GM19240 (cell line): ENCODE measurements at regions not wholly inside any gene's neighbourhood (a gene's known extent, or its start where the extent isn't known, plus 50 kb on each side); places are given as distances from the start of the nearest gene placed in this dataset.
A peak's percentile ranks its signal among the peaks of the same experiment; 100 is the strongest.

Source experiments
- DNase-seq: peaks from one replicate; pipeline ENCODE4 v3.0.0; 2011; ENCODE audit warnings: low spot score; ENCODE audit not compliant: insufficient read length

DNA sequence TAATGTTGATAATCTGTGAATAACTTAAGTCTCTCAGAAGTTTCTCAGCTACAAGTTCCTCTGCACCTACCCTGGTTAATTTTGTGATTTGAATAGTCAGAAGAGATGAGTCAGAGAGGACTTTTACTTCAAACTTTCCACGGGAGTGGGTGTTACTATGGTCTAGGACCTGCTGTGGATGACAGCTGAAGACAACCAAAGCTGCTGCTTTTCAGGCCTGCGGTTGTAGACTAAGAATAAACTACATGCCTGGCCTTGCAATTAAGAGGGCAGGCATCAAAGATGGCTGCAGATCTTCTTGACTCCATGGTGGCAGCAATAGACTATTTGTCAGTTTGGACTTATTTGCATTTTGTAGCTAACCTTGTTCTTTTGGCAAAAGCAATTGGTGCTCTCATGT is 227.1 kb upstream of the KRR1 start:
- peak; percentile 30 for DNase-seq

DNA sequence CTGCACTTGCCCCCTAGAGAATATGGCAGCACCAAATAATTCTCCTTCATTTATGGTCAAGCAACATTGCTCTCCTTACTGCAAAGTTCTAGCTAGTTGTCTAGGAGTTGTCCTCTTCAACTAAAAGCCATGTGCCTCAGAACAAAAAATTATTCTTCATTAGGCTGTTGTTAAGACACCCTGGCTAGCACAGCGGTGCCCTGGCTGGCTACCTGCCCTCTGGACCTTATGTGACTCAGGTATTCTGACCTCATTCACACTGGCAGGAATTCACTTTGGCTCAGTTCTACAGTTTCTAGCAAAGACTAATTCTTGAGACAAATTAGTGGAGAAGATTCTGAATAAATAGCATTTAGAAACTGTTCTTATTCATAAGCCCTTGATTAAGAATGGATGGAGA is 224.4 kb upstream of the KRR1 start:
- DNase-seq: no peak

DNA sequence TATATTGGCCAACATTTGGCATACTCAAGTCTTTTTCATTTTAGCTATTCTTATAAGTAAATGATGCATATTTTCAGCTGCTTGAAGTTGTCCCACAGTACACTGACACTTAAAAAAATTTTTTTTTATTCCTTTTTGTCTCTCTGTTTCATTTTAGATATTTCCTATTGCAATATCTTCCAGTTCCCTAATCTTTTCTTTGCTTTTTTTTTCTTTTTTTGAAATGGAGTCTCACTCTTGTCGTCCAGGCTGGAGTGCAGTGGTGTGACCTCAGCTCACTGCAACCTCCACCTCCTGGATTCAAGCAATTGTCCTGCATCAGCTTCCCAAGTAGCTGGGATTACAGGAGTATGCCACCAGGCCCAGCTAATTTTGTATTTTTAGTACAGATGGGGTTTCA is 217.4 kb upstream of the KRR1 start:
- no peak for DNase-seq

DNA sequence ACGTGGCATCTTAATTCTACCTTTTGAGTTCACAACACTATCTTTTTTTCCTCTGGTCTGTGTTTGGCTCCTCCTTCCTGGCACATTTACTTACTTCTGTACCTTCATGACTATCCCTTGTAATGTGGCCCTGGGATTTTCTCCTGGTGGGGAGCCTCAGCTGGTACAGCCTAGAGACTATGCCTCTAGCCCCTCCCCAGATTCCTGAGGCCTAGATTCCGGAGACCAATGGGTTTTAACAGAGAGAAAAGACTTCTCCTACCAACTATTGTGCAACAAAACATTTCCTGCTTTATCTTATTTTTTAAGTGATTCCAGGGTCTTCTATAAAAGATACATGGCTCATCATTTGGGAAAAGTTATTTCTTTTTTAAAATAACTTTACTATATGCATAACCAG is 216.2 kb upstream of the KRR1 start:
- DNase-seq: no peak

DNA sequence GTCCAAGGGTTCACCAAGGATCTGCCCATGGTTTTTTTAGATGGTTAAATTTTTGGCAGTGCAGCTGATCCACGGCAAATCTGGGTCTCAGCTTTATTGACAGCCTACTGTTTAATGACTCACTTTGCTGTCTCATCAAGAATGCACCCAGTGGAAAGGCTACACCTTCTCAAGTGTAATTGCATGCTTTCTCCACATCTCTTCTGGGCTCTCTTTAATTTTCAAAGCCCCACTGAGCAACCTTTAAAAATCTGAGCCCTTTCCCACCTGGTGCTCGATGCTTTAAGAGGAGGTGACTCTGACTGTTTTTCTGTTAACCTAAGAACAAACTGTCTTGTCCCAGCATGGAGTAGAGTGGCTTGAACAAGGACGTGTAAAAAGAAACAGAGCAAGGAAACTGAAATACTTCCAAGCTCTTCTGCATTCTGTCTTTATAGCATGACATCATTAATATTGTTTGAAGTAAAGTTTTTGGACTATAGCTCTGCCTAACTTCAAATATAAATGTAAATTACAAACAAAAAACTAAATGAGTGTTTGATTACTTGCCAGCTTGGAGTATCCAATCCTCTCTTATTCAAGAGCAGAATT is 214.2 kb upstream of the KRR1 start:
- DNase-seq: no peak

DNA sequence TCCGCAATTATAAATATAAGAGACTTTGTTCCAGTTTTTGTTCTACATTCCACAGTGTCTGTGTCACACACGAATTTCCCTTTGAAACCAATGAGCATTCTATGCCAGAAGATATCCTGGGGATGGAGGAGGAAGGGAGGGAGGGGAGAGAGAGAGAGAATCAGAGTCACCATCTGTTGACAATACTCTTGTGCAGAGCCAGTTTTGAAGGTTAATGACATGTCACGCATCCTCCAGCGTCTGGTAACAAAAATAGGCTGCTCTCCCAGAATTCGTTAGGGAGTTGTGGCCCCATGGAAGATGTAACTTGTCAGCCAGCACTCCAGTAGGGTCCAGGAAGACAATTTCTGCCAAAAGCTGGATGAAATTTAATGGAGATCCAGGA is 213.5 kb upstream of the KRR1 start:
- DNase-seq: no peak

DNA sequence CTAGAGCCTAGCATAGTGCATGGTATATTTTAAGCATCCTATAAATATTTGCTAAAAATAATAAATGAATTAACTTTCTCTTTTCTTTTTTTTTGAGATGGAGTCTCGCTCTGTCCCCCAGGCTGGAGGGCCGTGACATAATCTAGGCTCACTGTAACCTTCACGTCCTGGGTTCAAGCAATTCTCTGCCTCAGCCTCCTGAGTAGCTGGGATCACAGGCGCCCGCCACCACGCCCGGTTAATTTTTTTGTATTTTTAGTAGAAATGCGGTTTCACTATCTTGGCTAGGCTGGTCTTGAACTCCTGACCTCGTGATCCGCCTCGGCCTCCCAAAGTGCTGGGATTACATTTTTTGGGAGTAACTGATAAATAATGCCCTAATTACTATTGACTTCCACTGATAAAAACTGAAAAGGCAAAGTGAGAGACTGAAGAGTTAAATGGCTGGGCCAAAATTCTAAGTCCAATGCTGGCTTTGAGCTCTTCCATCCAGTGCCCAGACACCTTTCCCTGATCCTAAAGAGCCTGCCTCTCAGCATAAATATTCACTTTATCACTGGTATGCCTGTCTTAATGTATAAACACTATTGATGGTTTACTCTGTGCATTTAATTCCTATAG is 213.0 kb upstream of the KRR1 start:
- DNase-seq: no peak

DNA sequence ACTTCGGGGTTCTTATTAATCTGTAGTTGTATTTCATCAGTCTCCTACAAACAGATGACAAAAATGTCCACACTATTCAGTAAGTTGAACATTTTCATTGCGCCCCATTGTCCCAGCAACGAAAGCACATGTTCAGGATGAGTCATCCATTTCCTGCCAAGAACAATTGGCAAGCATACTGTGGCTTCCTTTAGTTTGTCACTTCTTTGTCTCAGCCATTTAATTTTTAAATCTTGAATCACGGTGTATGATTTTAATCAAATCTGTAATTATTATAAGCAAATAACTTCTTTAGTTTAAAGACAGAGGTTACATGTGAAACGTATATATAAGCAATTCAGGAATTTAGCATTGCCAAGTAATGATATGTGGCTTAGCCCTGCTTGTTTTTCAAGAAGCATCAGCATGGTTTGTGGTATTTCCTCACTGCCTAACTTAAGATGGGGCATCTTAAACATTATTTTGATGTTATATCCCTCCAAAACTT is 211.3 kb upstream of the KRR1 start:
- DNase-seq: no peak

DNA sequence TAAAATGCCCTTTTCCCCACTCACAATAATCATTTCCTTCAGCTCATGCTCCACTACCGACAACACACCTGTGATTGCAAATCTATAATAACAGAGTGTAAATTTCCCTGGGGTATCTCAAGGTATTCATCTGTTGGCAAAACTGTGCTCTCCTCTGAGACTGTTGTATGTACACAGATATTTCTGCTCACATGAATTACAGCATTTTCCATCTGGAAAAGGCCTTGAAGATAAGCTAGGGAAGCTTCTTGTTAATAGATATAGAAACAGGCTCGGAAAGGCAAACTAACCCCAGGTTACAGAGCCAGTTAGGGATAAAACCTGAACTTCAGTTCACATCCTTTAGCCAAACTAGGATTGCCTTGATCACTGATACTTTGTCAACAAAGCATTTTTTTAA is 210.4 kb upstream of the KRR1 start:
- DNase-seq: no peak

DNA sequence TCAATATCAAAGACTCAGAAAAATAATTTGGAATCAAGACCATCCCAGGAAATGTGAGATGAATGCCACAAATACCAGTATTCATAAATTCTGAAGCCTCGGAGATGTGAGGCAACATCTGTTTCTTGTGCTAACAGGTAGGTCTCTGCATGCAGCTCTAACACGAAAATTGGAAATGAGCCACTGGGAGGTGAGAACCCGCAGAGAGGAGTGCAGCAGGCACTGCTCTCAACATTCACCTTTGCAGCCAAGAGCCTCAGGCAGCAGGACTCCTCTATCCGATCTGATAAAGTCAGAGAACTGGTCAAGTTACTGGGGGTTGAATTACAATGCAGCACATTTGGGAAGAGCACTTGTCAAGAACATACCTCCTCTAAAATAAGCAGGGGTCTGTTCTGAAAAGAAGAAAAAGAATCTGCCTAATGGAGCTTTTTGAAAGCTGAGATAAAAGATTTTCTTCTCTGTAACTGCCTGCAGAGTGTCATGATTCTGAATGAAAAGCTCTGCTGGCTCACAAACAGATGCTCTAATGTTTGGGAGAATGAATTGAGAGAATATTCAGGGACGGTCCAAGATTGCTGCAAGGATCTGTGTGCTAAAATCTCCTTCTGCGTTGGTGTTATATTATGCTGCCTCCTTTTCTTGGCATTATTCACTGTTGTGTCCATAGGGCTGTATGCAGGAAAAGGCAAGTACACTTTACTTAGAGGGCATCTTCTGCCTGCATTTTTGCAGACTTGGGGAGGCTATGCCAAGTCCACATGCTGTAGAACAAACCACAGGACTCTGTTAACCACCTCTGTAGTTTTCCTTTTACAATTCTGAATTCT is 209.6 kb upstream of the KRR1 start:
- DNase-seq: no peak

DNA sequence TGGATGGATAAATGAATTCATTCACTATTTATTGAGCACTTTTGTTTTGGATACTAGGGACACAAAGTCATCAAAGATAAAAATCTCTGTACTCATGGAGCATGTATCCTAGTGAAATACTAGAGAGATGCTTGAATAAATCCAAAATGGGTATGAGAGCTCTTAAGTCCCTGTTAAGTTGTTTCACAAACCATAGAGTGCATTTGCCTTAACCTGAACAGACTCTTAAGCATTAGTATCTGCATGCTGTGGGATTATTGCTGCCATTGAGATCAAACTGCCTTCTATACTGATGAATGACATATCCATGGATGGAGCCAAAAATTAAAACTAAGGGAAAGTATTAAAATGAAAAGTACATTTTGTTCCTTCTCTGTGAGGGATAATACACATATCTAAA is 206.5 kb upstream of the KRR1 start:
- DNase-seq: no peak

DNA sequence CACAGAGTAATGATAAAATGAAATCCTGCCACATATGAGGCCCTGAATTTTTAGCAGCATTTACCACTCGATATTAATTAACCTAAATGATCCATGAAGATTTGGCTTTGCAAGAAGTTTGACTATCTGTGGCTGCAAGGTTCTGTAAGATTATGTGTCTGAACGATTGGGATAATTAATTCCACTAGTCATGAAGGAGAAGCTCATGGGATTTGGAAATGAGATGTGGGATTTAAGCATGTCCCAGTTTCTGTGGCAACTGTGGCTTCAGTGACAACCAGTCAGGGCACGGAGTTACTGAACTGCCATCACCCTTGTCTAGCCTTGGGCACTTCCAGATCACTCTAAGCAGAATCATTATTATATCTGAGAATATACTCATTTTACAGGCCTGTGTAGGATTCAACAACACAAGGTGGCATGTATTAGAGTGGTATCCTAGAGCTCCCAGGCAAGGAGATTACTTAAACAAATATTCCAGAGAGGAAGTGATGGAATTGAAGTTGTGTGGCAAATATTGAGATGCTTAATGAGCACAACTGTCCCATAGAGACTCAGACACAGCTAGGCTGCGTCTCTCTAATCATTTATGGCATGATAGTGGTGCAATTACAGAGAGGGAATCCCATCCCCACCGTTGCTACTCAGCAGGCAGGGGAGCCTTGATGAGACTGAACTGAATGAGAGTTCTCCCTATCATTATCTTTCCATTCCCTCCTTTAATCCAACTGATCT is 205.0 kb upstream of the KRR1 start:
- DNase-seq: no peak

DNA sequence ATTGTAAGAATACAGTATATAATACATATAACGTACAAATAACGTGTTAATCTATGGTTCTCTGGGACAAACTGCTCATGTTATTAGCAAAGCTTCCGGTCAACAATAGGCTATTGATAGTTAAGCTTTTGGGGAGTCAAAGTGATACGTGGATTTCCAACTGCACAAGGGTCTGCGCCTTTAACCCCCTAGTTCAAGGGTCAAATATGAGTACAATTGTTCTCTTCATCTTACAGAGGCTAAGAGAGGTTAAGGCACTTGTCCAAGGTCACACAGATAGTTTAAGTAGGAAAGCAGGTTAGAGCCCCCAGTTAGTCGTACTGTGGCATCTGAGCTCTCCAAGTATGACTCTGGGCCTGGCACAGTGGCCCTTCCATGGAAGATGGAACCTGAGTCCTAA is 204.3 kb upstream of the KRR1 start:
- no peak for DNase-seq

DNA sequence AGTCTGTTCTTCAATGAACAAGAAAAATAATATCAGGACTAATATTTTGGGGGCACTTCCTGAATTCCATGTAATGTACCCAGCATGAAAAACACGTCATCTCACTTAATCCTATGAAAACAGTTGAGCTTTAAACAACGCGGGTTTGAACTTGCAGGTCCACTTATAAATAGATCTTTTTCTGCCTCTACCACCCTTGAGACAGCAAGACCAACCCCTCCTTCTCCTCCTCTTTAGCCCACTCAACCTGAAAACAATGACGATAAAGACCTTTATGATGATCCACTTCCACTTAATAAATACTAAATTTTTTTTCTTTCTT is 203.9 kb upstream of the KRR1 start:
- no peak for DNase-seq

DNA sequence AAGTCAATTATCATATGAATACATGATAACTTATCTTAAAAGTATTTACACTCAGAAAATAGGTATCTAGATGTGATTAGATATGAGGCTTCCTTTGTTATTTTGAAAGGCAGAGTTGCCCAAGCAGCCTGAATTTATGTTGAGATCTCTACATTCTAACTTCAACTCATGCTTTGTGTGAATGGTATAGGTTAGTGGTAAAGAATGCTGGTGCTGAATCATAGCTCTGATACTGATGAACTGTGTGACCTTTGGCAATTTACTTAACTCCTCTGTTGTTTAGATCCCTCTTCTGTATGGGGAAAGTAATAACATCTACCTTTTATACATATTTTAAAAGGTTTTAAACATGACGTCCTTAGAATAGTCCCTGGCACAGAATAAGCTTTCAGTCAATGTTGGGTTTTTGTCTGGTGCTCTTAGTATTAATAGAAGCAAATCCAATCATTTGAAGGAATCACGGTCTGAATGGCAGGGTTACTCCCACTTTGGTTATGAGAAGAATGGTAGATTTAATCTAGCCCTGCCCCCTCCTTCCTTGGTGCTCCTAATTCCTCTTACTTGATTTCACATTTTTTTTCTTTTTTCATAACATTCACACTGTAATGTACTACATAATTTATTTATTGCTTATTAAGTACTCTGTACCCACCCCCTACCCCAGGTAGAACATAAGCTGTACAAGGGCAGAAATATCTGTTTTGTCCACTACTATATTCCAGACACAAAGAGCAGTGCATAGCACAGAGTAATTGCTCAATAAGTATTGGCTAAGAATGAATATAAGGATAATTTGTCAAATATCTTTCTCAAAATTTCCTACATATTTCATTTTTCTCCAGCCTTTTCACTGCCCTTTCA is 203.3 kb upstream of the KRR1 start:
- DNase-seq: no peak

DNA sequence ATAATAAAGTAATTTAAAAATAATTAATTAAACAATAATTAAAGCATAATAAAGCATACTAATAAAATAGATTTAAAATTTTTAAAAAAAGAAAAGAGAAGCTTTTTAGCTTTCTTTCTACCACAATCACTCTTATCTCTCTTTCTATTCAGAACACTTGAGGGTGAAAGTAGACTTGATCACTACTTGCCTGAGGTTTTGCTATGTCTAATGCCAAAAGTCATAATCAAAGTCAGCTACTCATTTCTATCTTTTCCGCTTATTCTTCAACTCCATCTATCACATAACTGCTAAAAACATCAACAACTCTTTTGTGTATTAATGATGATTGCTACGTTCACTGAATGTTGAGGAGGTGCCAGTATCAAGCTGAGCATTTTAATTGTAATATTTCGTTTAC is 202.0 kb upstream of the KRR1 start:
- no peak for DNase-seq

DNA sequence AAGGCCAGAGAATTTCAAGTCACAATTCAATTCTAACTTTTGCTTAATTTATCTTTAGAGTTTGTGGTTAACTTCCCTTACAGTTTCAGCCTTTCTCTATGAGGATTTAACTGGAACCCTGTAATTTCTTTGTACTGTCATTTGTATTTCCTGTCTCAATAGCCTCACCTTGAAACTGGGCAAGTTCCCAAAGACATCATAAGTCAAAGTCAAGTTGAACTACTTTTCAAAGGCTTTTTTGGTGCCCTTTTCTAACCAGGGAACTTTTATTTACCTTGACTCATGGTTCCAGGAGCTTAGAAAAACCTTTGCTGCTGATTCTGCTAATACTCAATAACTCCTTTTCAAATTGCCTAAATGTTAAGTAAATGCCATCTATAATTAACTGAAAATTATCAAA is 200.8 kb upstream of the KRR1 start:
- DNase-seq: no peak

DNA sequence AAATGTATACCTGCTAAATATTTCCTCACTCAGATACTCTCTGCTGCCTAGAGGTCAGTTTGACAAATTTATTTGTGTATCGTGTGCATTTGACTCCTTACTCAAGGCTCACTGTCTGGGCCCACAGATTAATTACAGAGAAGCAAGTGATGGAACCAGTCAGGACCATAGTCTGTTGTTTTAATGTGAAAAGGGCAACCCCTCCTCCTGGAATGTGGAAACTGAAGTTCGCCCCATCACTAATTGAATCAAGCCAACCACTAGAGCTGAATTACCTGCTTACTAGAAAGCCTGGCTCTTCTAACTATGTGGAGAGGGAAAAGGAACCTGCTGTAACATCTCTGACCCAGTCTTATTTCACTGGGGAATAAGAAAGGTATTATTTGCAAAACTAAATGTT is 199.9 kb upstream of the KRR1 start:
- DNase-seq: no peak

DNA sequence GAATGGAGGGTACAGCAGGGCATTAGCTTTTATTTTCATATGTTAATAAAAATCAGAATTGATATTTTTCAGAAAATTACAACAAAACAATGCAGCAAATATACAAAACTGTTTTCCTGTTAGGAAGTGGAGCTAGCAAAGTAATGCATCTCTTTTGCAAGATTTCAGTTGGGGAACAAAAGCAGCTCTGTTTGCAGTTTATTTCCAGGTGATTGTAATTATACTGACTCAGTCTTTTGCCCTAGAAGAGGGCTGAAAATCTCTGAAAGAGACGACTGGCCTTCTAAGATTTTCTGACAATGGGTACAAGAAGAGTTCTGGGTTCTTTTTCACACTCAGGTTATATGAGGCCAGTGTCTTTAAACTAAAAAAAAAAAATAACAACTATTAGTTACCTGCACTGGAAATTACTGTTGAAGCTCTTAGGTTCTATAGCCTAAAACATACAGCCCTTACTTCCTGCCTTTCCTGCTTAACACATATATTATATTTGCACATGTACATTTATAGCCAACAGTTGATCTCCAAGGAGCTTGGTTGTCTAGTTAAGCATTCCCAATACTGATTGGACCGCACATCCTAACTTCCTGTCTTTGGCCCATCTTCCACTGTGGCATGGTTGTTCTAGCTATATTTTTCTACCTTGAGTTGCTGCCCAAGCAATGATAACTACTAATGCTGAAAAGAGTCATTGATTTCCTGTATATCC is 199.1 kb upstream of the KRR1 start:
- DNase-seq: no peak

DNA sequence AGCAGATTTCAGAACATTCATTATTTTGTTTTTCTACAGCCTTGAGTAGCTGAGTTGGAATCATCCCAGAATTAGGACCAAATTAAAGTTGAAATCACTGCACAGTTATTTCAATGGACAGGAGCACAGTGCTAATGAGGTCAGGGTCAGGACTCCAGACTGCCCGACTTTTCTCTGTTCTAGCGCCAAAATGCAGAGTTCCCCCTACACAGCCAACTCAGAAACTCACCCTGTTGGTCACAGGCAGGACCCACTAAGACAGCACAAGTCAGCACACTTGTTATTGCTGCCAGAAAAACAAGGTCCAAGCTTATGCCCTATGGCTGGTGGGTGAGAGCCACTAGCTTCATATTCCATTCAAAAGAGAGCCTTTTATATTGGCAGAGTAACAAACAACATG is 198.1 kb upstream of the KRR1 start:
- DNase-seq: no peak

DNA sequence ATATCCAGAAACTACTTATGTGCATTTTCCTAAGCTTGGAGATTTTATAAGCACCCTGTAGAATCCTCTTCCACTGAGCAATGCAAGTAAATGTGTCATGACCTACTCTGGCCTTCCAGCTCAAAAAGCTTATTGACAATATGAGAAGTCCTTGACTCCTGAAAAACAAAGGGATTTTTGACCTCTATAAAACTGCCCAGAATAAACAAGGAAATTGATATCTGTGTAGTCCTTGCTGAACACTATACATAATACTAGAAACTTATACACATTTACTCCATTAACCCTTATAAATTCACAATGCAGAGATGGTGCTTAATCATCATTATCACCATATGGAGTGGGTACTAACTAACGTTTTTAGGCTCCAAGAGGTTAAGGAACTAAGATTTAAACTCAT is 197.4 kb upstream of the KRR1 start:
- no peak for DNase-seq
